CD4-positive, CD25-positive, alpha-beta regulatory T cell (primary cell): ENCODE measurements at regions not wholly inside any gene's neighbourhood (a gene's known extent, or its start where the extent isn't known, plus 50 kb on each side); places are given as distances from the start of the nearest gene placed in this dataset.
A peak's percentile ranks its signal among the peaks of the same experiment; 100 is the strongest.

Source experiments
- ATAC-seq, 2 donors: fragments of 150-1000 bp; cut with Tn5 transposase; one replicate each; pipeline ENCODE4 v1.10.0; 2021; ENCODE audit warnings: low read depth in 2 of 2, moderate number of reproducible peaks in 2 of 2, moderate library complexity in 1 of 2
- DNase-seq, 3 donors: peaks; one replicate each; pipeline versions ENCODE4 v3.0.0 to v3.0.0-alpha.2; 2012 to 2022; ENCODE audit warnings: mixed read lengths in 1 of 3
- H3K27ac ChIP-seq: one replicate; pipeline ENCODE4 v1.7.0; 2013; ENCODE audit warnings: mild to moderate bottlenecking, low read length; ENCODE audit not compliant: insufficient read depth, poor library complexity, severe bottlenecking
- H3K27me3 ChIP-seq: one replicate; pipeline ENCODE4 v1.7.0; 2013; ENCODE audit warnings: low read length; ENCODE audit not compliant: control insufficient read depth, insufficient read depth
- H3K36me3 ChIP-seq: one replicate; pipeline ENCODE4 v1.7.0; 2013; ENCODE audit warnings: mild to moderate bottlenecking, low read length, moderate library complexity; ENCODE audit not compliant: control insufficient read depth, insufficient read depth
- H3K4me1 ChIP-seq: 2 replicates; pipeline ENCODE4 v1.7.0; 2013; ENCODE audit warnings: mild to moderate bottlenecking, low read length; ENCODE audit not compliant: insufficient read depth, control insufficient read depth, poor library complexity, severe bottlenecking
- H3K4me3 ChIP-seq: one replicate; pipeline ENCODE4 v1.7.0; 2013; ENCODE audit warnings: low read depth, mild to moderate bottlenecking, low read length, moderate library complexity
- H3K9me3 ChIP-seq, 2 experiments: 1 replicate in 1 of 2; 2 replicates in 1 of 2; pipeline ENCODE4 v1.7.0; 2013; ENCODE audit warnings: low read length in 2 of 2, mild to moderate bottlenecking in 1 of 2, moderate library complexity in 1 of 2; ENCODE audit not compliant: control insufficient read depth in 2 of 2
- H3K27ac Mint-ChIP-seq, 3 donors: one replicate each; pipeline ENCODE4 v1.8.0; 2020 to 2022; ENCODE audit warnings: mild to moderate bottlenecking in 3 of 3, mixed read lengths in 3 of 3, moderate library complexity in 2 of 3
- H3K27me3 Mint-ChIP-seq: one replicate; pipeline ENCODE4 v1.8.0; 2022; ENCODE audit warnings: mild to moderate bottlenecking, mixed read lengths
- H3K36me3 Mint-ChIP-seq: one replicate; pipeline ENCODE4 v1.8.0; 2020; ENCODE audit warnings: mixed read lengths
- H3K4me1 Mint-ChIP-seq, 4 donors: one replicate each; pipeline ENCODE4 v1.8.0; 2020 to 2022; ENCODE audit warnings: mixed read lengths in 4 of 4, mild to moderate bottlenecking in 1 of 4
- H3K4me3 Mint-ChIP-seq, 4 donors: one replicate each; pipeline ENCODE4 v1.8.0; 2020 to 2022; ENCODE audit warnings: mild to moderate bottlenecking in 4 of 4, mixed read lengths in 4 of 4, moderate library complexity in 3 of 4
- H3K9me3 Mint-ChIP-seq, 7 donors: one replicate each; pipeline ENCODE4 v1.8.0; 2020 to 2022; ENCODE audit warnings: mixed read lengths in 7 of 7, mild to moderate bottlenecking in 3 of 7, moderate library complexity in 2 of 7

GRCh38 chr5:116372931-116373597 lies 201.6 kb downstream of the SEMA6A start:
- ATAC-seq, result no peak

DNA sequence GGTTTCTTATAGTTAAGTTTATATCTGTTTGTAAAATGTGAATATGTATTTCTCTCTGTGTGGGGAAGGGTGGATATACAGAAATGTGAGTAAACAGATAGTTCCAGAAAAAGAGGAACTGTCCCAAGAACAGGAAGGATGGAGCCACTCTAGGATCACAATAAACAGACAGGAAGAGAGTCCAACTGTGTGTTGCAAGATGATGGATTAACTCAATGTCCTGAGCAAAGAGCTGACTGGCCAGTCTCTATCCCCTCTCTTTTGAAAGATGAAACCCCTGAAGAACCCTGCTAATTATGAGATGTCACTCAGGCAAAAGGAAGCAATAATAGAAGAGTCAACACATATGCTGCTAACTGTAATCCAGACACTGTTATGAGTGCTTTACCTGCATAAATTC lies 202.7 kb downstream of the SEMA6A start:
- no peak overlapping the region for H3K27ac ChIP-seq
- no peaks in the 10 kb centered on the region for H3K36me3 ChIP-seq
- Mint-ChIP-seq H3K27ac (no peak overlapping the region), H3K4me3 (no peak overlapping the region), H3K9me3 (peaks cover 0 to 2% (median 0%) of the 10 kb centered on the region in 7 donors), H3K4me1 (peaks cover 0 to 21% (median 11%) of the 10 kb centered on the region in 4 donors), H3K27me3 (no peaks in the 10 kb centered on the region), H3K36me3 (peaks cover 21% of the 10 kb centered on the region)
- no peaks in the 10 kb centered on the region for H3K4me1 ChIP-seq
- DNase-seq (no peak), ATAC-seq (no peak)
- no peak overlapping the region for H3K4me3 ChIP-seq
- H3K27me3 ChIP-seq, result no peaks in the 10 kb centered on the region
- no peaks in the 10 kb centered on the region for H3K9me3 ChIP-seq

More at GRCh38 chr5:116372931-116373597, 201.6 kb downstream of the SEMA6A start:
- Histone ChIP-seq H3K27me3 (no peaks in the 10 kb centered on the region), H3K27ac (no peak overlapping the region), H3K4me3 (no peak overlapping the region), H3K36me3 (no peaks in the 10 kb centered on the region), H3K4me1 (no peaks in the 10 kb centered on the region), H3K9me3 (no peaks in the 10 kb centered on the region)
- Mint-ChIP-seq H3K27me3 (no peaks in the 10 kb centered on the region), H3K9me3 (peaks cover 0 to 2% (median 0%) of the 10 kb centered on the region in 7 donors), H3K4me3 (no peak overlapping the region), H3K27ac (no peak overlapping the region), H3K36me3 (peaks cover 22% of the 10 kb centered on the region), H3K4me1 (peaks cover 0 to 21% (median 11%) of the 10 kb centered on the region in 4 donors)
- DNase-seq, result no peak

- no peak for ATAC-seq
- Mint-ChIP-seq H3K27me3 (no peaks in the 10 kb centered on the region), H3K9me3 (peaks cover 0 to 2% (median 0%) of the 10 kb centered on the region in 7 donors), H3K36me3 (peaks cover 18% of the 10 kb centered on the region), H3K27ac (peak overlapping the region in 1 of 3 donors; percentile 1), H3K4me1 (peaks cover 0 to 21% (median 11%) of the 10 kb centered on the region in 4 donors), H3K4me3 (no peak overlapping the region)
- DNase-seq, result no peak
- no peaks in the 10 kb centered on the region for H3K4me1 ChIP-seq
- no peak overlapping the region for H3K4me3 ChIP-seq
- H3K27me3 ChIP-seq, result no peaks in the 10 kb centered on the region
- H3K36me3 ChIP-seq, result no peaks in the 10 kb centered on the region
- H3K9me3 ChIP-seq, result no peaks in the 10 kb centered on the region
- no peak overlapping the region for H3K27ac ChIP-seq
These were observed 203.2 kb downstream of the SEMA6A start for GRCh38 chr5:116371431-116371830.

GRCh38 chr5:116370886-116371285 lies 203.7 kb downstream of the SEMA6A start:
- Histone ChIP-seq H3K27ac (no peak overlapping the region), H3K36me3 (no peaks in the 10 kb centered on the region), H3K27me3 (no peaks in the 10 kb centered on the region), H3K4me3 (no peak overlapping the region), H3K4me1 (no peaks in the 10 kb centered on the region), H3K9me3 (no peaks in the 10 kb centered on the region)
- Mint-ChIP-seq H3K27me3 (no peaks in the 10 kb centered on the region), H3K4me1 (peaks cover 0 to 21% (median 11%) of the 10 kb centered on the region in 4 donors), H3K27ac (peak overlapping the region in 1 of 3 donors; percentile 66), H3K4me3 (peak overlapping the region in 1 of 4 donors; percentile 5), H3K36me3 (peaks cover 13% of the 10 kb centered on the region), H3K9me3 (peaks cover 0 to 2% (median 0%) of the 10 kb centered on the region in 7 donors)
- ATAC-seq (no peak), DNase-seq (no peak)

DNA sequence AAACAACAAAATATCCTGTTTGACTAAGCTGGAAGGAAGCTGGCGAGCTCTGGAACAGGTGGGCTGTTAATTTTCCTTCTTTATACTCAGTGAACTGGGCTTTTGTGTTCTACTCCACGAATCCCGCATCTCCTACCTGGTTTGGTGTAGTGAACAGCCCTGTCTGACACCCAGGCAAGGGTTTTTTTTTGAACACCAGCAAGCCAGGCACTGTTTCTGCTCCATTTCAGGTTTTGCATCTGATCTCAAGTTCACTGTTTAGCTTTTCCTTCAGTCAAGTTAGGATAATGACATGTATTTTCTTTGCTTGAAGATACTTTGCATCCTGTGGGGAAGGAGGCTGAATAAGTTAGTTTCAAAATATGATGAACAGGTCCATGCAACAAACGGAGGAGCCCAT lies 204.5 kb downstream of the SEMA6A start:
- Mint-ChIP-seq H3K4me1 (peaks cover 0 to 21% (median 11%) of the 10 kb centered on the region in 4 donors), H3K27me3 (no peaks in the 10 kb centered on the region), H3K4me3 (no peak overlapping the region), H3K27ac (peak overlapping the region in 2 of 3 donors; percentile 66 to 90), H3K9me3 (peaks cover 0 to 2% (median 0%) of the 10 kb centered on the region in 7 donors), H3K36me3 (peaks cover 12% of the 10 kb centered on the region)
- DNase-seq, result no peak
- ATAC-seq, result no peak
- H3K36me3 ChIP-seq, result no peaks in the 10 kb centered on the region
- H3K9me3 ChIP-seq, result no peaks in the 10 kb centered on the region
- H3K4me1 ChIP-seq, result no peaks in the 10 kb centered on the region
- no peaks in the 10 kb centered on the region for H3K27me3 ChIP-seq
- no peak overlapping the region for H3K27ac ChIP-seq
- no peak overlapping the region for H3K4me3 ChIP-seq

GRCh38 chr5:116365006-116365496 lies 209.6 kb downstream of the SEMA6A start:
- Histone ChIP-seq H3K4me3 (no peak overlapping the region), H3K4me1 (no peaks in the 10 kb centered on the region), H3K9me3 (no peaks in the 10 kb centered on the region), H3K27me3 (no peaks in the 10 kb centered on the region), H3K27ac (no peak overlapping the region), H3K36me3 (no peaks in the 10 kb centered on the region)
- H3K27me3 Mint-ChIP-seq, result no peaks in the 10 kb centered on the region
- H3K36me3 Mint-ChIP-seq, result no peaks in the 10 kb centered on the region
- no peak overlapping the region for H3K4me3 Mint-ChIP-seq
- ATAC-seq, result no peak
- peaks cover 0 to 3% (median 0%) of the 10 kb centered on the region in 7 donors for H3K9me3 Mint-ChIP-seq
- no peak overlapping the region for H3K27ac Mint-ChIP-seq
- DNase-seq, result no peak
- peaks cover 0 to 9% (median 4%) of the 10 kb centered on the region in 4 donors for H3K4me1 Mint-ChIP-seq

DNA sequence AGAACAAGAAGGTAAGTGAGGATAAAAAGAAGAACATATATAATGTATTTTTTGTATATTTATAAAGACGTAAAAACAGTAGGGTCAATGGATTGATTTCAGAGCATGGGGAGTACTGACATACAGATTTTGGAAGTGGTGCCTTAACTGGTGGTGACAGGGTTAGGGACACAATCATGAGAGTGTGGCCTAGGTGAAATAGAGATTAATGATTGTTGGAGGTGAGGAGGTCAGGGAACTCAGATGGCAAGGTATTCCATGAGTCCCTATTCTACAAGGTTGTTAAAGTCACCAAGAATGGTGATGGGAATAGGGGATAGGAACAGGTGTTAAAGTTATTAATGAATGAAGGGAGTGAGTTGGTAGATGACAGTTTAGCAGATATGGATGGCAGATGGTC lies 210.8 kb downstream of the SEMA6A start:
- ATAC-seq (no peak), DNase-seq (no peak)
- no peak overlapping the region for H3K4me3 Mint-ChIP-seq
- no peaks in the 10 kb centered on the region for H3K9me3 ChIP-seq
- no peaks in the 10 kb centered on the region for H3K4me1 ChIP-seq
- no peaks in the 10 kb centered on the region for H3K36me3 ChIP-seq
- H3K4me1 Mint-ChIP-seq, result peaks cover 0 to 6% (median 2%) of the 10 kb centered on the region in 4 donors
- H3K27me3 Mint-ChIP-seq, result peaks cover 4% of the 10 kb centered on the region
- no peaks in the 10 kb centered on the region for H3K36me3 Mint-ChIP-seq
- no peak overlapping the region for H3K4me3 ChIP-seq
- no peak overlapping the region for H3K27ac Mint-ChIP-seq
- no peaks in the 10 kb centered on the region for H3K27me3 ChIP-seq
- H3K9me3 Mint-ChIP-seq, result peaks cover 0 to 3% (median 0%) of the 10 kb centered on the region in 7 donors
- H3K27ac ChIP-seq, result no peak overlapping the region
